Heart left ventricle (tissue), 16 donors: ENCODE measurements at regions not wholly inside any gene's neighbourhood (a gene's known extent, or its start where the extent isn't known, plus 50 kb on each side); places are given as distances from the start of the nearest gene placed in this dataset.
A peak's percentile ranks its signal among the peaks of the same experiment; 100 is the strongest.

Experiments used
- ATAC-seq, 4 donors: fragments of 200-7000 bp; cut with Tn5 transposase; one replicate each; pipeline ENCODE4 v1.9.1; 2020 to 2022; ENCODE audit warnings: moderate library complexity in 4 of 4, mild to moderate bottlenecking in 3 of 4, moderate number of reproducible peaks in 1 of 4
- DNase-seq, 5 donors: peaks; one replicate each; pipeline ENCODE4 v3.0.0-alpha.2; 2020
- H3K27ac ChIP-seq, 12 donors: fragments of 200-600 bp; sonication (generic) in 4 of 12; one replicate each; pipeline versions ENCODE4 v1.5.0 to v1.8.0; 2016 to 2022; ENCODE audit warnings: mild to moderate bottlenecking in 2 of 12
- H3K27me3 ChIP-seq, 9 donors: fragments of 200-600 bp; sonication (generic) in 2 of 9; one replicate each; pipeline versions ENCODE4 v1.5.1 to v1.8.0; 2016 to 2022; ENCODE audit warnings: mild to moderate bottlenecking in 3 of 9
- H3K36me3 ChIP-seq, 9 donors: fragments of 200-600 bp; sonication (generic) in 2 of 9; one replicate each; pipeline versions ENCODE4 v1.5.0 to v1.8.0; 2018 to 2022; ENCODE audit warnings: mild to moderate bottlenecking in 2 of 9
- H3K4me1 ChIP-seq, 12 donors: fragments of 200-600 bp; sonication (generic) in 4 of 12; one replicate each; pipeline versions ENCODE4 v1.5.0 to v1.8.0; 2016 to 2022; ENCODE audit warnings: mild to moderate bottlenecking in 3 of 12
- H3K4me3 ChIP-seq, 12 donors: fragments of 200-600 bp; sonication (generic) in 4 of 12; one replicate each; pipeline versions ENCODE4 v1.5.0 to v1.8.0; 2017 to 2022; ENCODE audit warnings: mild to moderate bottlenecking in 9 of 12, moderate library complexity in 4 of 12
- H3K9me3 ChIP-seq, 12 donors: fragments of 200-600 bp; sonication (generic) in 4 of 12; one replicate each; pipeline versions ENCODE4 v1.5.0 to v1.8.0; 2016 to 2022; ENCODE audit warnings: mild to moderate bottlenecking in 1 of 12
- CTCF ChIP-seq, 12 donors: fragments of 200-600 bp; sonication (generic) in 4 of 12; IDR thresholded peaks; one replicate each; pipeline versions ENCODE4 v1.5.0 to v1.8.0; 2018 to 2022; ENCODE audit warnings: antibody characterized with exemption in 12 of 12, mild to moderate bottlenecking in 5 of 12
- POLR2A ChIP-seq, 2 donors: fragments of 450-650 bp; IDR thresholded peaks; one replicate each; pipeline ENCODE4 v1.6.1; 2017; ENCODE audit warnings: antibody characterized with exemption in 2 of 2, mild to moderate bottlenecking in 2 of 2, moderate library complexity in 2 of 2
- WGBS, 4 donors: extraction: QIAGEN DNeasy Blood & Tissue Kit in 2 of 4; methylation state at CpG; one replicate each; pipeline versions ENCODE4 v1.1.5 to v1.1.7; 2013 to 2018; 5-methylcytosine and 5-hydroxymethylcytosine counted together
- intact Hi-C, 10 donors: fragments of 100-400 bp; cut with DNase I; formaldehyde crosslinking; loops; one replicate each; pipeline versions ENCODE4 v1.11.1 to v1.14.2; 2022
- donor health status: ischemic (EF 13 %, LVEDD 7.1; RV severe dilation, severe dysfunction).
- donor health status: healthy with polysubstance abuse.
- donor health status: DM: no; HTN: yes; CAD: no.
- donor health status: DM: no; HTN: no; CAD: no.
- donor health status: ischemic (EF 25% LVEDD 6.9; RV normal size, moderate dysfunction).
- donor health status: ischemic (EF 25% LVEDD 5.7; RV mildly dilated, moderate dysfunction).
- donor health status: healthy.
- donor health status: DM: yes; HTN: yes; CAD: no.
- donor health status: ischemic (EF 35%, LVEDD 5.7; RV mildly dilated, moderate dysfunction).
- donor health status: nonischemic (EF 11% LVEDD 7.7; RV severe dilation, severe dysfunction).
- donor health status: DM: yes; HTN: yes; CAD: no.
- donor health status: PGD.
- donor health status: ischemic (EF 29% LVEDD 5.4; RV normal size, mild dysfunction).
- donor health status: nonischemic (EF 23%, LVEDD 6.1; RV moderate dilation, normal function).

GRCh38 chr3:167918686-167919085 lies 177.0 kb downstream of the GOLIM4 start:
- intact Hi-C loops, result loop anchor here in 1 of 10 donors (10.0 kb wide), 1 partner anchor 246 kb away; no protein-coding TSS in a partner anchor
- Histone ChIP-seq H3K36me3 (peaks cover 0 to 36% (median 0%) of the 10 kb centered on the region in 9 donors), H3K9me3 (no peaks in the 10 kb centered on the region), H3K4me1 (peaks cover 0 to 2% (median 0%) of the 10 kb centered on the region in 12 donors), H3K27ac (no peak overlapping the region), H3K27me3 (no peaks in the 10 kb centered on the region), H3K4me3 (no peak overlapping the region)
- ATAC-seq (no peak), DNase-seq (no peak)
- TF ChIP-seq CTCF (IDR thresholded peaks at IDR 0.05) (no peak), POLR2A (IDR thresholded peaks at IDR 0.05) (no peak)
- WGBS, 4 donors, result 93 to 98% (median 96%) methylated on average over 2 of the region's 2 CpGs

GRCh38 chr3:167918008-167918596 lies 177.6 kb downstream of the GOLIM4 start:
- Histone ChIP-seq H3K36me3 (peaks cover 0 to 41% (median 0%) of the 10 kb centered on the region in 9 donors), H3K9me3 (no peaks in the 10 kb centered on the region), H3K27me3 (no peaks in the 10 kb centered on the region), H3K27ac (no peak overlapping the region), H3K4me3 (no peak overlapping the region), H3K4me1 (peaks cover 0 to 5% (median 0%) of the 10 kb centered on the region in 12 donors)
- intact Hi-C loops, result loop anchor here in 1 of 10 donors (10.0 kb wide), 1 partner anchor 247 kb away; no protein-coding TSS in a partner anchor
- TF ChIP-seq POLR2A (IDR thresholded peaks at IDR 0.05), result no peak
- ATAC-seq (no peak), DNase-seq (no peak)
- 92 to 94% (median 94%) methylated on average over 4 of the region's 4 CpGs for WGBS, 4 donors

- Histone ChIP-seq H3K9me3 (no peaks in the 10 kb centered on the region), H3K27ac (peak overlapping the region in 2 of 12 donors; percentile 19 to 40), H3K4me1 (peaks cover 0 to 9% (median 0%) of the 10 kb centered on the region in 12 donors), H3K27me3 (no peaks in the 10 kb centered on the region), H3K4me3 (no peak overlapping the region), H3K36me3 (peaks cover 0 to 40% (median 0%) of the 10 kb centered on the region in 9 donors)
- DNase-seq (no peak), ATAC-seq (peak in 3 of 4 donors; percentile 48 to 72 (median 61))
- 75 to 85% (median 83%) methylated on average over 4 of the region's 4 CpGs for WGBS, 4 donors
- intact Hi-C loops, result loop anchor here in 1 of 10 donors (10.0 kb wide), 1 partner anchor 251 kb away; no protein-coding TSS in a partner anchor
- TF ChIP-seq CTCF (IDR thresholded peaks at IDR 0.05) (peak in 2 of 12 donors; percentile 10 to 21), POLR2A (IDR thresholded peaks at IDR 0.05) (no peak)
These were observed 177.8 kb downstream of the SERPINI1 start for GRCh38 chr3:167913219-167913835.

- no peak for DNase-seq
- 90 to 94% (median 93%) methylated on average over 6 of the region's 6 CpGs for WGBS, 4 donors
- Histone ChIP-seq H3K27me3 (no peaks in the 10 kb centered on the region), H3K4me3 (no peak overlapping the region), H3K4me1 (peaks cover 0 to 16% (median 0%) of the 10 kb centered on the region in 12 donors), H3K27ac (no peak overlapping the region), H3K9me3 (no peaks in the 10 kb centered on the region), H3K36me3 (peaks cover 0 to 27% (median 0%) of the 10 kb centered on the region in 9 donors)
- ATAC-seq, result no peak
- no peak for TF ChIP-seq POLR2A (IDR thresholded peaks at IDR 0.05)
- no peak for TF ChIP-seq CTCF (IDR thresholded peaks at IDR 0.05)
- intact Hi-C loops, result loop anchor here in 1 of 10 donors (10.0 kb wide), 1 partner anchor 255 kb away; no protein-coding TSS in a partner anchor
These were observed 174.4 kb downstream of the SERPINI1 start for GRCh38 chr3:167909952-167910351.
